IMR-90 (cell line): ENCODE measurements at regions not wholly inside any gene's neighbourhood (a gene's known extent, or its start where the extent isn't known, plus 50 kb on each side); places are given as distances from the start of the nearest gene placed in this dataset.

Experiments used
- ATAC-seq: fragments of 200-7000 bp; cut with Tn5 transposase; 2 replicates; pipeline ENCODE4 v1.9.1; 2020; ENCODE audit warnings: low read depth, mild to moderate bottlenecking, moderate library complexity
- BruUV-seq: library from RNA; stranded (reverse); fragments of 400-500 nt; replicated peaks from 2 replicates; lab custom pipeline; 2021; lab: Mats Ljungman, UMichigan
- CTCF ChIA-PET: fragments of 300-600 bp; formaldehyde crosslinking; extraction: SDS; loops from one replicate; lab custom pipeline; 2021; ENCODE audit warnings: antibody characterized with exemption; lab: Yijun Ruan, JAX
- POLR2A ChIA-PET: fragments of 300-600 bp; sonication (Branson Sonifier 250); formaldehyde crosslinking; loops from one replicate; lab custom pipeline; 2022; ENCODE audit warnings: antibody characterized with exemption; ENCODE audit not compliant: unreplicated experiment; lab: Charles Lee
- DNase-seq: peaks from one replicate; pipeline ENCODE4 v3.0.0; 2013
- H2AFZ ChIP-seq: replicated peaks from 2 replicates; pipeline ENCODE3; 2013; ENCODE audit warnings: low read length, mild to moderate bottlenecking; ENCODE audit not compliant: poor library complexity
- H2AK5ac ChIP-seq: 2 replicates; pipeline ENCODE4 v1.6.1; 2013; ENCODE audit warnings: low read depth, low read length, inconsistent platforms
- H2AK9ac ChIP-seq: replicated peaks from 2 replicates; pipeline ENCODE3; 2013; ENCODE audit warnings: mild to moderate bottlenecking, low read depth, low read length, moderate library complexity; ENCODE audit not compliant: poor library complexity
- H2BK120ac ChIP-seq: 2 replicates; pipeline ENCODE4 v1.6.1; 2013; ENCODE audit warnings: low read depth, low read length, inconsistent platforms
- H2BK15ac ChIP-seq: 3 replicates; pipeline ENCODE4 v1.6.1; 2013; ENCODE audit warnings: low read depth, low read length, inconsistent platforms
- H2BK20ac ChIP-seq: 2 replicates; pipeline ENCODE4 v1.6.1; 2013; ENCODE audit warnings: low read depth, mild to moderate bottlenecking, inconsistent platforms, low read length, moderate library complexity
- H2BK5ac ChIP-seq: 2 replicates; pipeline ENCODE4 v1.6.1; 2013; ENCODE audit warnings: mild to moderate bottlenecking, low read depth, low read length, inconsistent platforms; ENCODE audit not compliant: poor library complexity, severe bottlenecking
- H3K14ac ChIP-seq: replicated peaks from 2 replicates; pipeline ENCODE4 v1.6.1; 2013; ENCODE audit warnings: low read depth, low read length, inconsistent platforms
- H3K18ac ChIP-seq: 2 replicates; pipeline ENCODE4 v1.6.1; 2013; ENCODE audit warnings: low read depth, low read length, control low read depth
- H3K23ac ChIP-seq: 2 replicates; pipeline ENCODE4 v1.6.1; 2013; ENCODE audit warnings: low read depth, low read length, inconsistent platforms
- H3K27ac ChIP-seq: 2 replicates; pipeline ENCODE4 v1.5.1; 2013; ENCODE audit warnings: mild to moderate bottlenecking, control low read depth, low read length; ENCODE audit not compliant: insufficient read depth
- H3K27me3 ChIP-seq: 2 replicates; pipeline ENCODE4 v1.6.1; 2013; ENCODE audit warnings: low read length; ENCODE audit not compliant: control insufficient read depth, insufficient read depth
- H3K36me3 ChIP-seq: 2 replicates; pipeline ENCODE4 v1.6.1; 2013; ENCODE audit warnings: low read length, mixed read lengths; ENCODE audit not compliant: control insufficient read depth, insufficient read depth
- H3K4ac ChIP-seq: 2 replicates; pipeline ENCODE4 v1.6.1; 2013; ENCODE audit warnings: low read depth, low read length, inconsistent platforms
- H3K4me1 ChIP-seq: 2 replicates; pipeline ENCODE4 v1.6.1; 2013; ENCODE audit warnings: low read length, mixed read lengths; ENCODE audit not compliant: control insufficient read depth, insufficient read depth
- H3K4me2 ChIP-seq: 2 replicates; pipeline ENCODE4 v1.6.1; 2013; ENCODE audit warnings: low read depth, mild to moderate bottlenecking, control low read depth, low read length, moderate library complexity
- H3K4me3 ChIP-seq: 2 replicates; pipeline ENCODE4 v1.5.1; 2013; ENCODE audit warnings: low read depth, mild to moderate bottlenecking, control low read depth, low read length, moderate library complexity; ENCODE audit not compliant: insufficient read depth
- H3K56ac ChIP-seq: 2 replicates; pipeline ENCODE4 v1.6.1; 2013; ENCODE audit warnings: low read length, inconsistent platforms; ENCODE audit not compliant: insufficient read depth; ENCODE audit errors: extremely low read depth
- H3K79me1 ChIP-seq, 2 experiments: 2 replicates each; pipeline ENCODE4 v1.6.1; 2013; ENCODE audit warnings: low read length in 2 of 2, inconsistent platforms in 1 of 2, low read depth in 1 of 2
- H3K9ac ChIP-seq: 2 replicates; pipeline ENCODE4 v1.6.1; 2013; ENCODE audit warnings: low read depth, low read length, control low read depth
- H3K9me1 ChIP-seq: 2 replicates; pipeline ENCODE4 v1.6.1; 2013; ENCODE audit warnings: low read length, inconsistent platforms; ENCODE audit not compliant: insufficient read depth
- H3K9me3 ChIP-seq: 2 replicates; pipeline ENCODE4 v1.6.1; 2013; ENCODE audit warnings: low read length; ENCODE audit not compliant: control insufficient read depth, insufficient read depth
- H4K20me1 ChIP-seq: 2 replicates; pipeline ENCODE4 v1.6.1; 2013; ENCODE audit warnings: low read length, inconsistent platforms; ENCODE audit not compliant: insufficient read depth
- H4K5ac ChIP-seq: 2 replicates; pipeline ENCODE4 v1.6.1; 2013; ENCODE audit warnings: mild to moderate bottlenecking, low read depth, low read length, control low read depth
- H4K8ac ChIP-seq, 2 experiments: 2 replicates each; pipeline ENCODE4 v1.6.1; 2013; ENCODE audit warnings: low read depth in 2 of 2, low read length in 2 of 2, control low read depth in 1 of 2, inconsistent platforms in 1 of 2
- H4K91ac ChIP-seq: 2 replicates; pipeline ENCODE4 v1.6.1; 2013; ENCODE audit warnings: low read depth, low read length, inconsistent platforms; ENCODE audit not compliant: insufficient read depth
- MAFK ChIP-seq: IDR thresholded peaks from 2 replicates; pipeline ENCODE4 v1.6.1; 2012; ENCODE audit warnings: low read depth, low read length, improper control_type of control experiment
- MXI1 ChIP-seq: IDR thresholded peaks from 2 replicates; pipeline ENCODE4 v1.6.1; 2012; ENCODE audit warnings: low read depth, mild to moderate bottlenecking, low read length, moderate library complexity, borderline replicate concordance
- NFE2L2 ChIP-seq: fragments of 150-350 bp; IDR thresholded peaks from 2 replicates; pipeline ENCODE4 v1.6.1; 2016; ENCODE audit warnings: low read depth, mild to moderate bottlenecking, low read length
- POLR2A ChIP-seq: IDR thresholded peaks from 2 replicates; pipeline ENCODE4 v1.6.1; 2012; ENCODE audit warnings: mild to moderate bottlenecking, low read depth, low read length
- RAD21 ChIP-seq: IDR thresholded peaks from 2 replicates; pipeline ENCODE4 v1.6.1; 2012; ENCODE audit warnings: low read length, improper control_type of control experiment
- SMC3 ChIP-seq: fragments of 150-350 bp; IDR thresholded peaks from 2 replicates; pipeline ENCODE4 v1.6.1; 2016; ENCODE audit warnings: low read depth, mild to moderate bottlenecking, antibody characterized with exemption, low read length, moderate library complexity
- WGBS, 2 experiments: methylation state at CpG; one replicate each; pipeline versions ENCODE4 v1.1.5 to v1.1.7; 2013; ENCODE audit warnings: missing lambda C conversion rate in 2 of 2; ENCODE audit not compliant: insufficient read length in 1 of 2; ENCODE audit errors: extremely low coverage in 2 of 2; 5-methylcytosine and 5-hydroxymethylcytosine counted together
- dilution Hi-C: fragments of 300-500 bp; cut with HindIII; formaldehyde crosslinking; loops from one replicate; pipeline ENCODE4 v1.14.3; 2018; ENCODE audit warnings: low sequenced_read_pairs; ENCODE audit not compliant: unreplicated experiment
- in situ Hi-C: fragments of 300-500 bp; cut with MboI; formaldehyde crosslinking; loops from 3 replicates; pipeline ENCODE4 v1.14.3; 2019; ENCODE audit warnings: low sequenced_read_pairs, inconsistent platforms, mixed read lengths
- intact Hi-C: fragments of 100-400 bp; cut with micrococcal nuclease; formaldehyde crosslinking; loops from 2 replicates; pipeline ENCODE4 v1.10.0; 2022
- TF ChIP-seq, protein P1 (sequence below): conservative IDR thresholded peaks from 2 replicates; pipeline ENCODE4 v1.5.1; 2012; ENCODE audit warnings: mild to moderate bottlenecking, low read depth, low read length, improper control_type of control experiment
- TF ChIP-seq, protein P2 (sequence below): fragments of 150-350 bp; IDR thresholded peaks from 2 replicates; pipeline ENCODE4 v1.6.1; 2016; ENCODE audit warnings: low read depth, mild to moderate bottlenecking, low read length, moderate library complexity, borderline replicate concordance

DNA sequence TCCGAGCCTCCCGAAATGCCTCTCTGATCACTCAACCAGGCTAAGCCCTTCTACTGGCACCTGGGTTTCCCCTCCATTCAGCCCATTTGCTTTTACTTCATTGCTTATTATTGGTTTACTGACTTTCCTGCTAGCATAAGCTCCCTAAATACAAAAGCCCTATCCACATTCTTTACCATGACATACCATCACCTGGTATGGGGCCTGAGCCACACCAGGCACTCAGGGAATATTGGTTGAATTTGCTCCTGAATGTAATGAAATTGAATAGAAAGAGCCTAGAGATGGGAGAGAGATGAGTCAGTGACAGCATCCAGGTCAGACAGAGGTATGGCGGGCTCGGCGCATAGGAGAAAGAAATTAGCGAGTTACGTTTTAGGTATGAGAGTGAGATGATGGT lies 120.0 kb downstream of the CD164 start:
- no peak for DNase-seq
- dilution Hi-C loops, result no loop called here
- H2AK9ac ChIP-seq, result no peak overlapping the region
- H3K79me1 ChIP-seq, result no peaks in the 10 kb centered on the region
- intact Hi-C loops, result no loop called here
- H3K14ac ChIP-seq, result no peak overlapping the region
- H3K4me3 ChIP-seq, result no peak overlapping the region
- CTCF ChIA-PET, result no interaction called here
- H3K56ac ChIP-seq, result no peak overlapping the region
- H3K27ac ChIP-seq, result no peak overlapping the region
- H3K27me3 ChIP-seq, result peaks cover 10% of the 10 kb centered on the region
- POLR2A ChIA-PET, result no interaction called here
- no peak overlapping the region for H4K91ac ChIP-seq
- H4K20me1 ChIP-seq, result no peaks in the 10 kb centered on the region
- in situ Hi-C loops, result no loop called here
- H2BK15ac ChIP-seq, result no peak overlapping the region
- no peak overlapping the region for H3K23ac ChIP-seq
- 100% methylated on average over 1 of the region's 7 CpGs; no CpG with 5 or more reads in 1 of the 2 experiments for WGBS, 2 experiments
- TF ChIP-seq, protein P1, sequence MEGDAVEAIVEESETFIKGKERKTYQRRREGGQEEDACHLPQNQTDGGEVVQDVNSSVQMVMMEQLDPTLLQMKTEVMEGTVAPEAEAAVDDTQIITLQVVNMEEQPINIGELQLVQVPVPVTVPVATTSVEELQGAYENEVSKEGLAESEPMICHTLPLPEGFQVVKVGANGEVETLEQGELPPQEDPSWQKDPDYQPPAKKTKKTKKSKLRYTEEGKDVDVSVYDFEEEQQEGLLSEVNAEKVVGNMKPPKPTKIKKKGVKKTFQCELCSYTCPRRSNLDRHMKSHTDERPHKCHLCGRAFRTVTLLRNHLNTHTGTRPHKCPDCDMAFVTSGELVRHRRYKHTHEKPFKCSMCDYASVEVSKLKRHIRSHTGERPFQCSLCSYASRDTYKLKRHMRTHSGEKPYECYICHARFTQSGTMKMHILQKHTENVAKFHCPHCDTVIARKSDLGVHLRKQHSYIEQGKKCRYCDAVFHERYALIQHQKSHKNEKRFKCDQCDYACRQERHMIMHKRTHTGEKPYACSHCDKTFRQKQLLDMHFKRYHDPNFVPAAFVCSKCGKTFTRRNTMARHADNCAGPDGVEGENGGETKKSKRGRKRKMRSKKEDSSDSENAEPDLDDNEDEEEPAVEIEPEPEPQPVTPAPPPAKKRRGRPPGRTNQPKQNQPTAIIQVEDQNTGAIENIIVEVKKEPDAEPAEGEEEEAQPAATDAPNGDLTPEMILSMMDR, result no peak
- TF ChIP-seq SMC3 (no peak), NFE2L2 (no peak), MAFK (no peak), MXI1 (no peak), POLR2A (no peak), RAD21 (no peak)
- TF ChIP-seq, protein P2, sequence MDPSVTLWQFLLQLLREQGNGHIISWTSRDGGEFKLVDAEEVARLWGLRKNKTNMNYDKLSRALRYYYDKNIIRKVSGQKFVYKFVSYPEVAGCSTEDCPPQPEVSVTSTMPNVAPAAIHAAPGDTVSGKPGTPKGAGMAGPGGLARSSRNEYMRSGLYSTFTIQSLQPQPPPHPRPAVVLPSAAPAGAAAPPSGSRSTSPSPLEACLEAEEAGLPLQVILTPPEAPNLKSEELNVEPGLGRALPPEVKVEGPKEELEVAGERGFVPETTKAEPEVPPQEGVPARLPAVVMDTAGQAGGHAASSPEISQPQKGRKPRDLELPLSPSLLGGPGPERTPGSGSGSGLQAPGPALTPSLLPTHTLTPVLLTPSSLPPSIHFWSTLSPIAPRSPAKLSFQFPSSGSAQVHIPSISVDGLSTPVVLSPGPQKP, result no peak
- no peak overlapping the region for H2BK5ac ChIP-seq
- no peaks in the 10 kb centered on the region for H3K9me1 ChIP-seq
- H2AFZ ChIP-seq, result no peak overlapping the region
- H3K4me1 ChIP-seq, result peaks cover 10% of the 10 kb centered on the region
- no peaks in the 10 kb centered on the region for H3K9me3 ChIP-seq
- H3K4me2 ChIP-seq, result no peak overlapping the region
- no peak for ATAC-seq
- BruUV-seq, result no TSS peak
- no peak overlapping the region for H2BK120ac ChIP-seq
- no peak overlapping the region for H4K5ac ChIP-seq
- no peak overlapping the region for H2BK20ac ChIP-seq
- H3K18ac ChIP-seq, result no peak overlapping the region
- H3K9ac ChIP-seq, result no peak overlapping the region
- H3K36me3 ChIP-seq, result no peaks in the 10 kb centered on the region
- H3K4ac ChIP-seq, result no peak overlapping the region
- H2AK5ac ChIP-seq, result no peak overlapping the region
- no peak overlapping the region for H4K8ac ChIP-seq
